H9 (cell line): ENCODE measurements at regions not wholly inside any gene's neighbourhood (a gene's known extent, or its start where the extent isn't known, plus 50 kb on each side); places are given as distances from the start of the nearest gene placed in this dataset.
A peak's percentile ranks its signal among the peaks of the same experiment; 100 is the strongest.

Experiments used
- DNase-seq: peaks from one replicate; pipeline ENCODE4 v3.0.0-alpha.2; 2017
- H2AFZ ChIP-seq: one replicate; pipeline ENCODE4 v1.6.1; 2013; ENCODE audit warnings: mild to moderate bottlenecking, low read length, control low read depth, moderate library complexity
- H2AK5ac ChIP-seq: 2 replicates; pipeline ENCODE4 v1.6.1; 2013; ENCODE audit warnings: low read length, control low read depth, mixed read lengths; ENCODE audit not compliant: insufficient read length
- H2BK120ac ChIP-seq: one replicate; pipeline ENCODE4 v1.6.1; 2013; ENCODE audit warnings: low read depth, mild to moderate bottlenecking, low read length, control low read depth, inconsistent platforms; ENCODE audit not compliant: poor library complexity, severe bottlenecking
- H2BK12ac ChIP-seq: 2 replicates; pipeline ENCODE4 v1.6.1; 2013; ENCODE audit warnings: low read length, control low read depth, mixed read lengths, low read depth; ENCODE audit not compliant: insufficient read length
- H2BK15ac ChIP-seq: 2 replicates; pipeline ENCODE4 v1.6.1; 2013; ENCODE audit warnings: low read depth, low read length, control low read depth
- H2BK20ac ChIP-seq: one replicate; pipeline ENCODE4 v1.6.1; 2013; ENCODE audit warnings: low read depth, mild to moderate bottlenecking, low read length, control low read depth, inconsistent platforms; ENCODE audit not compliant: poor library complexity, severe bottlenecking
- H2BK5ac ChIP-seq: 2 replicates; pipeline ENCODE4 v1.6.1; 2013; ENCODE audit warnings: low read length, control low read depth, mixed read lengths; ENCODE audit not compliant: insufficient read length
- H3K14ac ChIP-seq: 2 replicates; pipeline ENCODE4 v1.6.1; 2013; ENCODE audit warnings: low read length, control low read depth; ENCODE audit not compliant: insufficient read depth
- H3K18ac ChIP-seq: 2 replicates; pipeline ENCODE4 v1.6.1; 2013; ENCODE audit warnings: low read depth, mild to moderate bottlenecking, mixed read lengths, low read length, control low read depth; ENCODE audit not compliant: insufficient read length
- H3K23ac ChIP-seq: 2 replicates; pipeline ENCODE4 v1.6.1; 2013; ENCODE audit warnings: low read length, control low read depth, mixed read lengths, low read depth; ENCODE audit not compliant: insufficient read length
- H3K23me2 ChIP-seq: 2 replicates; pipeline ENCODE4 v1.6.1; 2013; ENCODE audit warnings: low read depth, mild to moderate bottlenecking, mixed read lengths, low read length, control low read depth; ENCODE audit not compliant: insufficient read length, poor library complexity, severe bottlenecking
- H3K27ac ChIP-seq: 2 replicates; pipeline ENCODE4 v1.5.1; 2013; ENCODE audit warnings: low read length, control low read depth, mixed read lengths, low read depth; ENCODE audit not compliant: insufficient read length
- H3K27me3 ChIP-seq: 2 replicates; pipeline ENCODE4 v1.6.1; 2013; ENCODE audit warnings: low read length, control low read depth, inconsistent platforms; ENCODE audit not compliant: insufficient read depth
- H3K4ac ChIP-seq: 2 replicates; pipeline ENCODE4 v1.6.1; 2013; ENCODE audit warnings: low read depth, mild to moderate bottlenecking, control low read depth, inconsistent platforms, low read length, moderate library complexity
- H3K4me1 ChIP-seq: 2 replicates; pipeline ENCODE4 v1.6.1; 2013; ENCODE audit warnings: low read length, control low read depth, inconsistent platforms; ENCODE audit not compliant: insufficient read depth
- H3K4me2 ChIP-seq: 2 replicates; pipeline ENCODE4 v1.6.1; 2013; ENCODE audit warnings: low read length, control low read depth, mixed read lengths; ENCODE audit not compliant: insufficient read length, insufficient read depth
- H3K56ac ChIP-seq: 2 replicates; pipeline ENCODE4 v1.6.1; 2013; ENCODE audit warnings: low read depth, mild to moderate bottlenecking, mixed read lengths, low read length, control low read depth; ENCODE audit not compliant: insufficient read length
- H3K79me1 ChIP-seq: 2 replicates; pipeline ENCODE4 v1.6.1; 2013; ENCODE audit warnings: low read depth, mild to moderate bottlenecking, moderate library complexity, low read length, control low read depth, inconsistent platforms; ENCODE audit not compliant: insufficient read depth, poor library complexity, severe bottlenecking
- H3K79me2 ChIP-seq: 2 replicates; pipeline ENCODE4 v1.6.1; 2013; ENCODE audit warnings: low read length, control low read depth, inconsistent platforms; ENCODE audit not compliant: insufficient read depth
- H3K9ac ChIP-seq: 2 replicates; pipeline ENCODE4 v1.6.1; 2013; ENCODE audit warnings: low read length, control low read depth, mixed read lengths; ENCODE audit not compliant: insufficient read length; ENCODE audit errors: extremely low read depth
- H3K9me3 ChIP-seq: one replicate; pipeline ENCODE4 v1.6.1; 2013; ENCODE audit warnings: low read depth, low read length, inconsistent platforms; ENCODE audit not compliant: control insufficient read depth
- H3T11ph ChIP-seq: one replicate; pipeline ENCODE4 v1.6.1; 2013; ENCODE audit warnings: mild to moderate bottlenecking, low read length, control low read depth, inconsistent platforms
- H4K20me1 ChIP-seq: one replicate; pipeline ENCODE4 v1.6.1; 2013; ENCODE audit not compliant: control insufficient read depth, insufficient read length, insufficient read depth
- H4K5ac ChIP-seq: 2 replicates; pipeline ENCODE4 v1.6.1; 2013; ENCODE audit warnings: low read depth, mild to moderate bottlenecking, mixed read lengths, low read length, control low read depth; ENCODE audit not compliant: insufficient read length
- H4K8ac ChIP-seq: replicated peaks from 2 replicates; pipeline ENCODE4 v1.6.1; 2013; ENCODE audit warnings: low read length, control low read depth, mixed read lengths, low read depth; ENCODE audit not compliant: insufficient read length
- H4K91ac ChIP-seq: 2 replicates; pipeline ENCODE4 v1.6.1; 2013; ENCODE audit warnings: low read depth, mild to moderate bottlenecking, moderate library complexity, mixed read lengths, low read length, control low read depth; ENCODE audit not compliant: insufficient read length
- H3K27ac Mint-ChIP-seq, 3 experiments: 2 replicates in 2 of 3; 3 replicates in 1 of 3; pipeline ENCODE4 v1.8.0; 2020 to 2021; ENCODE audit warnings: mixed read lengths in 3 of 3, mild to moderate bottlenecking in 1 of 3, moderate library complexity in 1 of 3
- H3K27me3 Mint-ChIP-seq: 2 replicates; pipeline ENCODE4 v1.8.0; 2021; ENCODE audit warnings: low read depth, mild to moderate bottlenecking, moderate library complexity, mixed read lengths
- H3K36me3 Mint-ChIP-seq, 3 experiments: 2 replicates in 2 of 3; 3 replicates in 1 of 3; pipeline ENCODE4 v1.8.0; 2020 to 2021; ENCODE audit warnings: low read depth in 3 of 3, mixed read lengths in 3 of 3; ENCODE audit not compliant: insufficient read depth in 1 of 3
- H3K4me1 Mint-ChIP-seq, 2 experiments: 2 replicates each; pipeline ENCODE4 v1.8.0; 2020; ENCODE audit warnings: mixed read lengths in 2 of 2
- H3K4me3 Mint-ChIP-seq, 2 experiments: 2 replicates in 1 of 2; 3 replicates in 1 of 2; pipeline ENCODE4 v1.8.0; 2020 to 2021; ENCODE audit warnings: mild to moderate bottlenecking in 2 of 2, mixed read lengths in 2 of 2, moderate library complexity in 1 of 2
- H3K9me3 Mint-ChIP-seq, 2 experiments: 2 replicates in 1 of 2; 3 replicates in 1 of 2; pipeline ENCODE4 v1.8.0; 2020; ENCODE audit warnings: mild to moderate bottlenecking in 2 of 2, mixed read lengths in 2 of 2, moderate library complexity in 1 of 2
- CTCF ChIP-seq: fragments of 200-600 bp; sonication (generic); conservative IDR thresholded peaks from 3 replicates; pipeline ENCODE4 v1.8.0; 2021; ENCODE audit warnings: antibody characterized with exemption, mild to moderate bottlenecking
- WGBS: extraction: QIAGEN DNeasy Blood & Tissue Kit; methylation state at CpG from one replicate; pipeline ENCODE4 v1.1.7; 2013; ENCODE audit warnings: missing lambda C conversion rate, low lambda C conversion rate, mixed read lengths; ENCODE audit not compliant: insufficient read length; ENCODE audit errors: extremely low coverage; 5-methylcytosine and 5-hydroxymethylcytosine counted together

DNA sequence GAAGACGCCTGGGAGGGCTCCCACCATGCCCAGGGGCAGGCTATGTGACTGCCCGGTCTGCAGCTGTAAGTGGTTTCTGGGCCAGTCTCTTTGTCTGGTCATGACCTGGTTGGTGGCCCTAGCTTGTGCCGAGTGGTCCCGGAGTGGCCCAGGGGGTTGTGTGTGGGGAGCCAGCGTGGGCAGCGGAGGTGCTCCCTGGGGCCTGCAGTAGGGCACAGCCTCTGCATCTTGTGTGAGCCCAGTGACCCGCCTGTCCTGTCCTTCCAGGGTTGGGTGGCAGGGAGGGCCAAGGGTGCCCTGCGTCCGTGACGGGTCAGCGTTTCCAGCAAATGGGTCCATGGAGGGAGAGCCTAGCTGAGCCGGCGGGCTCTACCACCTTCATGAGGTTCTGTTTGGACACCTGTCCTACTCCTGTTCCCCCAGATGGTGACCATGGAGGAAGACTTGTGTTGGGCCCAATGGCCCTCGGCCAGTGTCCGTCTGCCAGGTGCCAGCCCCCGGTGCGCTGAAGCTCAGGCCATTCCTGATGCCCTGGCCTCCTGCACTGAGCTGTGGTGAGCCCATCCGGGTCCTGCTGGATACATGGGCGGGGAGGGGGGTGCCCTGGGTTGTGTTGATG is 215.4 kb downstream of the SNRPN start:
- WGBS, result no CpG with 5 or more reads among the region's 19 CpGs
- Histone ChIP-seq H4K5ac (no peak overlapping the region), H3K9me3 (peaks cover 49% of the 10 kb centered on the region)

More for the DNA sequence above, 215.4 kb downstream of the SNRPN start:
- no peak overlapping the region for H3K23ac ChIP-seq
- no peak overlapping the region for H2BK12ac ChIP-seq
- Mint-ChIP-seq H3K4me3 (no peak overlapping the region), H3K27me3 (no peaks in the 10 kb centered on the region; the same call in 1 of the 2 replicates), H3K36me3 (peaks cover 12 to 15% (median 14%) of the 10 kb centered on the region in 3 experiments; a peak in 6 of 7 replicates), H3K4me1 (no peaks in the 10 kb centered on the region), H3K27ac (no peak overlapping the region), H3K9me3 (peaks cover 59 to 71% of the 10 kb centered on the region in 2 experiments)
- H3K27ac ChIP-seq, result no peak overlapping the region
- no peak overlapping the region for H3K4me2 ChIP-seq
- no peak overlapping the region for H4K8ac ChIP-seq
- H3K9ac ChIP-seq, result no peak overlapping the region
- H2BK20ac ChIP-seq, result no peak overlapping the region
- no peak overlapping the region for H3T11ph ChIP-seq
- H3K14ac ChIP-seq, result no peak overlapping the region
- H2AFZ ChIP-seq, result no peak overlapping the region
- no peak overlapping the region for H2BK120ac ChIP-seq
- H3K56ac ChIP-seq, result no peak overlapping the region
- no peaks in the 10 kb centered on the region for H4K20me1 ChIP-seq
- peak; percentile 11 for DNase-seq
- no peak for TF ChIP-seq CTCF
- H2BK15ac ChIP-seq, result no peak overlapping the region
- H3K4ac ChIP-seq, result no peak overlapping the region
- H2BK5ac ChIP-seq, result no peak overlapping the region
- H2AK5ac ChIP-seq, result no peak overlapping the region
- no peaks in the 10 kb centered on the region for H3K79me1 ChIP-seq
- H4K91ac ChIP-seq, result no peak overlapping the region
- H3K18ac ChIP-seq, result no peak overlapping the region
- H3K4me1 ChIP-seq, result no peaks in the 10 kb centered on the region
- no peaks in the 10 kb centered on the region for H3K27me3 ChIP-seq
- no peaks in the 10 kb centered on the region for H3K23me2 ChIP-seq
- H3K79me2 ChIP-seq, result no peaks in the 10 kb centered on the region
